SK-N-MC (cell line): ENCODE measurements at regions not wholly inside any gene's neighbourhood (a gene's known extent, or its start where the extent isn't known, plus 50 kb on each side); places are given as distances from the start of the nearest gene placed in this dataset.

Experiments
- DNase-seq: peaks from one replicate; pipeline ENCODE4 v3.0.0-alpha.2; 2011; ENCODE audit warnings: low read depth, low spot score
- H3K27ac ChIP-seq: fragments of 200-600 bp; sonication (generic); 2 replicates; pipeline ENCODE4 v1.5.1; 2016; ENCODE audit warnings: mixed run types
- H3K36me3 ChIP-seq: fragments of 200-600 bp; sonication (generic); 2 replicates; pipeline ENCODE4 v1.6.1; 2017; ENCODE audit warnings: antibody characterized with exemption, low read length, mixed read lengths; ENCODE audit not compliant: insufficient read depth
- H3K4me3 ChIP-seq: fragments of 200-600 bp; sonication (generic); 2 replicates; pipeline ENCODE4 v1.5.1; 2016
- H3K9ac ChIP-seq: fragments of 200-600 bp; sonication (generic); 2 replicates; pipeline ENCODE4 v1.8.0; 2017; ENCODE audit warnings: mixed run types, mixed read lengths; ENCODE audit not compliant: insufficient read length
- H3K9me3 ChIP-seq: fragments of 200-600 bp; sonication (generic); 2 replicates; pipeline ENCODE4 v1.6.1; 2017; ENCODE audit warnings: low read depth, mild to moderate bottlenecking, antibody characterized with exemption, low read length, moderate library complexity, mixed read lengths
- EZH2 ChIP-seq: fragments of 200-600 bp; sonication (generic); IDR thresholded peaks from one replicate; pipeline ENCODE4 v1.6.1; 2017; ENCODE audit warnings: antibody characterized with exemption
- FOXP2 ChIP-seq: optimal IDR thresholded peaks from 2 replicates; pipeline ENCODE3; 2011; ENCODE audit warnings: mild to moderate bottlenecking, moderate library complexity; ENCODE audit not compliant: insufficient read depth; ENCODE audit errors: extremely low read length, control extremely low read depth
- POLR2AphosphoS5 ChIP-seq: IDR thresholded peaks from 2 replicates; pipeline ENCODE4 v1.6.1; 2012; ENCODE audit warnings: mild to moderate bottlenecking, low read depth, low read length, borderline replicate concordance

GRCh38 chr12:66035288-66035966 lies 95.1 kb downstream of the LLPH start:
- no peaks in the 10 kb centered on the region for H3K36me3 ChIP-seq
- DNase-seq, result peak; percentile 55
- no peak overlapping the region for H3K9ac ChIP-seq
- H3K27ac ChIP-seq, result no peak overlapping the region
- H3K4me3 ChIP-seq, result no peak overlapping the region
- no peaks in the 10 kb centered on the region for H3K9me3 ChIP-seq
- TF ChIP-seq EZH2 (no peak), POLR2AphosphoS5 (no peak), FOXP2 (no peak)

- H3K36me3 ChIP-seq, result no peaks in the 10 kb centered on the region
- H3K27ac ChIP-seq, result no peak overlapping the region
- TF ChIP-seq FOXP2, result no peak
- no peak for TF ChIP-seq POLR2AphosphoS5
- TF ChIP-seq EZH2, result no peak
- no peak overlapping the region for H3K4me3 ChIP-seq
- H3K9ac ChIP-seq, result no peak overlapping the region
- DNase-seq, result no peak
- H3K9me3 ChIP-seq, result no peaks in the 10 kb centered on the region
These were observed 97.4 kb downstream of the LLPH start for GRCh38 chr12:66033151-66033550.

- Histone ChIP-seq H3K9ac (no peak overlapping the region), H3K4me3 (no peak overlapping the region), H3K9me3 (no peaks in the 10 kb centered on the region), H3K27ac (no peak overlapping the region), H3K36me3 (no peaks in the 10 kb centered on the region)
- DNase-seq, result no peak
- TF ChIP-seq FOXP2 (no peak), POLR2AphosphoS5 (no peak), EZH2 (no peak)
These were observed 97.8 kb downstream of the LLPH start for GRCh38 chr12:66032739-66033138.

- TF ChIP-seq EZH2 (no peak), POLR2AphosphoS5 (no peak), FOXP2 (no peak)
- no peak for DNase-seq
- H3K36me3 ChIP-seq, result no peaks in the 10 kb centered on the region
- no peak overlapping the region for H3K27ac ChIP-seq
- H3K9ac ChIP-seq, result no peak overlapping the region
- H3K9me3 ChIP-seq, result no peaks in the 10 kb centered on the region
- no peak overlapping the region for H3K4me3 ChIP-seq
These were observed 100.3 kb downstream of the LLPH start for GRCh38 chr12:66030217-66030781.

GRCh38 chr12:66028390-66028789 lies 102.2 kb downstream of the LLPH start:
- Histone ChIP-seq H3K4me3 (no peak overlapping the region), H3K9ac (no peak overlapping the region), H3K27ac (peak overlapping the region; percentile 6; the same call in 1 of the 2 replicates), H3K9me3 (no peaks in the 10 kb centered on the region), H3K36me3 (no peaks in the 10 kb centered on the region)
- no peak for TF ChIP-seq POLR2AphosphoS5
- TF ChIP-seq FOXP2, result no peak
- TF ChIP-seq EZH2, result no peak
- no peak for DNase-seq

- H3K9ac ChIP-seq, result no peak overlapping the region
- no peak overlapping the region for H3K27ac ChIP-seq
- H3K9me3 ChIP-seq, result no peaks in the 10 kb centered on the region
- TF ChIP-seq EZH2 (no peak), FOXP2 (no peak), POLR2AphosphoS5 (no peak)
- DNase-seq, result no peak
- H3K36me3 ChIP-seq, result no peaks in the 10 kb centered on the region
- no peak overlapping the region for H3K4me3 ChIP-seq
These were observed 105.1 kb downstream of the LLPH start for GRCh38 chr12:66025477-66025876.

GRCh38 chr12:66024949-66025348 lies 105.6 kb downstream of the LLPH start:
- Histone ChIP-seq H3K27ac (no peak overlapping the region), H3K9ac (no peak overlapping the region), H3K9me3 (no peaks in the 10 kb centered on the region), H3K4me3 (no peak overlapping the region), H3K36me3 (no peaks in the 10 kb centered on the region)
- no peak for TF ChIP-seq POLR2AphosphoS5
- no peak for TF ChIP-seq FOXP2
- TF ChIP-seq EZH2, result no peak
- no peak for DNase-seq

GRCh38 chr12:66020481-66020880 lies 110.1 kb downstream of the LLPH start:
- Histone ChIP-seq H3K36me3 (no peaks in the 10 kb centered on the region), H3K9me3 (no peaks in the 10 kb centered on the region), H3K27ac (no peak overlapping the region), H3K4me3 (no peak overlapping the region), H3K9ac (no peak overlapping the region)
- no peak for DNase-seq
- TF ChIP-seq POLR2AphosphoS5 (no peak), FOXP2 (no peak), EZH2 (no peak)
